Thyroid gland (tissue), 4 donors: ENCODE measurements at regions not wholly inside any gene's neighbourhood (a gene's known extent, or its start where the extent isn't known, plus 50 kb on each side); places are given as distances from the start of the nearest gene placed in this dataset.
"Not testable (repeated sequence)": the region's sequence is repeated elsewhere in the genome, so short reads cannot be mapped to it uniquely, and the experiment has no call there.

Source experiments
- CTCF ChIP-seq, 6 experiments: fragments of 200-600 bp in 3 of 6; fragments of 450-650 bp in 3 of 6; sonication (generic) in 3 of 6; IDR thresholded peaks; one replicate each; pipeline ENCODE4 v1.5.1; 2016 to 2019; ENCODE audit warnings: antibody characterized with exemption in 6 of 6, mild to moderate bottlenecking in 2 of 6, inconsistent platforms in 1 of 6, moderate library complexity in 1 of 6
- POLR2A ChIP-seq, 2 donors: fragments of 450-650 bp; IDR thresholded peaks; one replicate each; pipeline ENCODE4 v1.6.1; 2017; ENCODE audit warnings: antibody characterized with exemption in 2 of 2, mild to moderate bottlenecking in 2 of 2, moderate library complexity in 1 of 2

GRCh38 chr15:22173029-22173998 is 93.0 kb downstream of the OR4M2 start:
- not testable (repeated sequence) for TF ChIP-seq CTCF, POLR2A (IDR thresholded peaks at IDR 0.05)
